Smooth muscle cell (in vitro differentiated cells): ENCODE measurements at regions not wholly inside any gene's neighbourhood (a gene's known extent, or its start where the extent isn't known, plus 50 kb on each side); places are given as distances from the start of the nearest gene placed in this dataset.
A peak's percentile ranks its signal among the peaks of the same experiment; 100 is the strongest.

Source experiments
- DNase-seq: peaks from one replicate; lab custom pipeline; 2025; ENCODE audit not compliant: unreplicated experiment; lab: John Stamatoyannopoulos, UW
- H2AFZ ChIP-seq: fragments of 200-600 bp; sonication (generic); 2 replicates; pipeline ENCODE4 v1.6.0; 2016; ENCODE audit warnings: antibody characterized with exemption, low read depth, mild to moderate bottlenecking
- H3F3A ChIP-seq: fragments of 200-600 bp; sonication (generic); 2 replicates; pipeline ENCODE4 v1.6.0; 2017; ENCODE audit warnings: antibody characterized with exemption, low read depth
- H3K27ac ChIP-seq: fragments of 200-600 bp; sonication (generic); 2 replicates; pipeline ENCODE4 v1.5.1; 2016; ENCODE audit warnings: low read depth, mild to moderate bottlenecking
- H3K27me3 ChIP-seq: fragments of 200-600 bp; sonication (generic); 2 replicates; pipeline ENCODE4 v1.6.1; 2016; ENCODE audit warnings: low read depth, mild to moderate bottlenecking
- H3K36me3 ChIP-seq: fragments of 200-600 bp; sonication (generic); 2 replicates; pipeline ENCODE4 v1.5.1; 2016; ENCODE audit warnings: low read depth
- H3K4me1 ChIP-seq: fragments of 200-600 bp; sonication (generic); 2 replicates; pipeline ENCODE4 v1.5.1; 2016; ENCODE audit warnings: low read depth
- H3K4me2 ChIP-seq: fragments of 200-600 bp; sonication (generic); 2 replicates; pipeline ENCODE4 v1.6.0; 2016; ENCODE audit warnings: mild to moderate bottlenecking
- H3K4me3 ChIP-seq: fragments of 200-600 bp; sonication (generic); 2 replicates; pipeline ENCODE4 v1.5.1; 2016; ENCODE audit warnings: mild to moderate bottlenecking
- H3K79me2 ChIP-seq: fragments of 200-600 bp; sonication (generic); 2 replicates; pipeline ENCODE4 v1.6.0; 2016; ENCODE audit warnings: low read depth, mild to moderate bottlenecking
- H3K9ac ChIP-seq: fragments of 200-600 bp; sonication (generic); 2 replicates; pipeline ENCODE4 v1.6.0; 2016; ENCODE audit warnings: low read depth
- H3K9me3 ChIP-seq: fragments of 200-600 bp; sonication (generic); replicated peaks from 2 replicates; pipeline ENCODE4 v1.5.1; 2016; ENCODE audit warnings: low read depth
- H4K20me1 ChIP-seq: fragments of 200-600 bp; sonication (generic); 2 replicates; pipeline ENCODE4 v1.6.0; 2016; ENCODE audit warnings: low read depth
- CTCF ChIP-seq: fragments of 200-600 bp; sonication (generic); IDR thresholded peaks from 2 replicates; pipeline ENCODE4 v1.5.1; 2017; ENCODE audit warnings: borderline replicate concordance, mild to moderate bottlenecking, antibody characterized with exemption; ENCODE audit not compliant: insufficient read depth, poor library complexity, severe bottlenecking
- WGBS: methylation state at CpG from one replicate; pipeline ENCODE4 v1.1.7; 2016; ENCODE audit warnings: low lambda C conversion rate; 5-methylcytosine and 5-hydroxymethylcytosine counted together

GRCh38 chr6:55674672-55675071, 95.7 kb upstream of the HMGCLL1 start:
- Histone ChIP-seq H3K27me3 (no peaks in the 10 kb centered on the region), H3K4me2 (no peak overlapping the region), H2AFZ (no peak overlapping the region), H3K9ac (no peak overlapping the region), H3K4me3 (no peak overlapping the region), H3F3A (no peaks in the 10 kb centered on the region), H3K9me3 (no peaks in the 10 kb centered on the region), H3K79me2 (no peaks in the 10 kb centered on the region), H4K20me1 (no peaks in the 10 kb centered on the region), H3K36me3 (no peaks in the 10 kb centered on the region), H3K27ac (no peak overlapping the region), H3K4me1 (no peaks in the 10 kb centered on the region)
- TF ChIP-seq CTCF: no peak
- DNase-seq: no peak
- 53% methylated on average over 1 of the region's 1 CpG for WGBS

GRCh38 chr6:55670850-55671413, 91.9 kb upstream of the HMGCLL1 start:
- no peak for TF ChIP-seq CTCF

GRCh38 chr6:55669028-55669427, 90.0 kb upstream of the HMGCLL1 start:
- Histone ChIP-seq H3K36me3 (no peaks in the 10 kb centered on the region), H3K4me3 (no peak overlapping the region), H3K4me1 (peaks cover 6% of the 10 kb centered on the region), H3K9me3 (no peaks in the 10 kb centered on the region), H3K27ac (no peak overlapping the region), H3K79me2 (no peaks in the 10 kb centered on the region), H3K4me2 (no peak overlapping the region), H3K27me3 (no peaks in the 10 kb centered on the region), H4K20me1 (no peaks in the 10 kb centered on the region), H2AFZ (peak overlapping the region; percentile 86), H3K9ac (no peak overlapping the region), H3F3A (peaks cover 22% of the 10 kb centered on the region)
- no peak for TF ChIP-seq CTCF
- 96% methylated on average over 1 of the region's 1 CpG for WGBS
- DNase-seq: no peak

More at GRCh38 chr6:55670850-55671413, 91.9 kb upstream of the HMGCLL1 start:
- no peak for DNase-seq
- Histone ChIP-seq H3K4me3 (no peak overlapping the region), H4K20me1 (no peaks in the 10 kb centered on the region), H3K27me3 (no peaks in the 10 kb centered on the region), H3K9ac (no peak overlapping the region), H3F3A (peaks cover 22% of the 10 kb centered on the region), H3K27ac (no peak overlapping the region), H3K4me2 (no peak overlapping the region), H3K36me3 (no peaks in the 10 kb centered on the region), H2AFZ (no peak overlapping the region), H3K9me3 (no peaks in the 10 kb centered on the region), H3K4me1 (peaks cover 6% of the 10 kb centered on the region), H3K79me2 (no peaks in the 10 kb centered on the region)
- 85% methylated on average over 5 of the region's 5 CpGs for WGBS

GRCh38 chr6:55668591-55668990, 89.6 kb upstream of the HMGCLL1 start:
- 15% methylated on average over 3 of the region's 3 CpGs for WGBS
- H3K79me2 ChIP-seq: no peaks in the 10 kb centered on the region
- TF ChIP-seq CTCF: no peak
- no peaks in the 10 kb centered on the region for H3K9me3 ChIP-seq
- peak overlapping the region; percentile 69 for H3K4me2 ChIP-seq
- H3K27me3 ChIP-seq: no peaks in the 10 kb centered on the region
- no peak for DNase-seq
- no peaks in the 10 kb centered on the region for H4K20me1 ChIP-seq
- H3K4me1 ChIP-seq: peaks cover 6% of the 10 kb centered on the region
- H2AFZ ChIP-seq: peak overlapping the region; percentile 86
- no peaks in the 10 kb centered on the region for H3K36me3 ChIP-seq
- H3K27ac ChIP-seq: peak overlapping the region; percentile 18
- H3K9ac ChIP-seq: no peak overlapping the region
- H3K4me3 ChIP-seq: no peak overlapping the region
- H3F3A ChIP-seq: peaks cover 22% of the 10 kb centered on the region
